HEK293 (cell line): ENCODE measurements at regions not wholly inside any gene's neighbourhood (a gene's known extent, or its start where the extent isn't known, plus 50 kb on each side); places are given as distances from the start of the nearest gene placed in this dataset.

ENCODE experiments used
- CTCF ChIP-seq: fragments of 450-650 bp; formaldehyde crosslinking; IDR thresholded peaks from 2 replicates; pipeline ENCODE4 v1.5.1; 2016; ENCODE audit warnings: missing biosample characterization, missing genetic modification characterization
- SALL2 ChIP-seq: fragments of 450-650 bp; formaldehyde crosslinking; IDR thresholded peaks from 2 replicates; pipeline ENCODE4 v1.5.0; 2017; ENCODE audit warnings: missing biosample characterization, mild to moderate bottlenecking, missing genetic modification characterization, borderline replicate concordance
- ZNF239 ChIP-seq: fragments of 450-650 bp; formaldehyde crosslinking; IDR thresholded peaks from 2 replicates; pipeline ENCODE4 v1.5.1; 2016; ENCODE audit warnings: missing biosample characterization, missing genetic modification characterization
- TF ChIP-seq, protein P1 (sequence below): fragments of 450-650 bp; formaldehyde crosslinking; IDR thresholded peaks from 2 replicates; pipeline ENCODE4 v1.5.1; 2016; ENCODE audit warnings: missing biosample characterization, missing genetic modification characterization

- TF ChIP-seq CTCF (tag by site-specific recombination), result no peak
- no peak for TF ChIP-seq SALL2 (tag by site-specific recombination)
- TF ChIP-seq, protein P1, sequence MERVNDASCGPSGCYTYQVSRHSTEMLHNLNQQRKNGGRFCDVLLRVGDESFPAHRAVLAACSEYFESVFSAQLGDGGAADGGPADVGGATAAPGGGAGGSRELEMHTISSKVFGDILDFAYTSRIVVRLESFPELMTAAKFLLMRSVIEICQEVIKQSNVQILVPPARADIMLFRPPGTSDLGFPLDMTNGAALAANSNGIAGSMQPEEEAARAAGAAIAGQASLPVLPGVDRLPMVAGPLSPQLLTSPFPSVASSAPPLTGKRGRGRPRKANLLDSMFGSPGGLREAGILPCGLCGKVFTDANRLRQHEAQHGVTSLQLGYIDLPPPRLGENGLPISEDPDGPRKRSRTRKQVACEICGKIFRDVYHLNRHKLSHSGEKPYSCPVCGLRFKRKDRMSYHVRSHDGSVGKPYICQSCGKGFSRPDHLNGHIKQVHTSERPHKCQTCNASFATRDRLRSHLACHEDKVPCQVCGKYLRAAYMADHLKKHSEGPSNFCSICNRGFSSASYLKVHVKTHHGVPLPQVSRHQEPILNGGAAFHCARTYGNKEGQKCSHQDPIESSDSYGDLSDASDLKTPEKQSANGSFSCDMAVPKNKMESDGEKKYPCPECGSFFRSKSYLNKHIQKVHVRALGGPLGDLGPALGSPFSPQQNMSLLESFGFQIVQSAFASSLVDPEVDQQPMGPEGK (tag by site-specific recombination), result no peak
- no peak for TF ChIP-seq ZNF239 (tag by site-specific recombination)
These were observed 176.7 kb downstream of the DIPK2A start for GRCh38 chr3:144148356-144148755.
